ENCODE measurements at regions not wholly inside any gene's neighbourhood (a gene's known extent, or its start where the extent isn't known, plus 50 kb on each side); places are given as distances from the start of the nearest gene placed in this dataset.

DNA sequence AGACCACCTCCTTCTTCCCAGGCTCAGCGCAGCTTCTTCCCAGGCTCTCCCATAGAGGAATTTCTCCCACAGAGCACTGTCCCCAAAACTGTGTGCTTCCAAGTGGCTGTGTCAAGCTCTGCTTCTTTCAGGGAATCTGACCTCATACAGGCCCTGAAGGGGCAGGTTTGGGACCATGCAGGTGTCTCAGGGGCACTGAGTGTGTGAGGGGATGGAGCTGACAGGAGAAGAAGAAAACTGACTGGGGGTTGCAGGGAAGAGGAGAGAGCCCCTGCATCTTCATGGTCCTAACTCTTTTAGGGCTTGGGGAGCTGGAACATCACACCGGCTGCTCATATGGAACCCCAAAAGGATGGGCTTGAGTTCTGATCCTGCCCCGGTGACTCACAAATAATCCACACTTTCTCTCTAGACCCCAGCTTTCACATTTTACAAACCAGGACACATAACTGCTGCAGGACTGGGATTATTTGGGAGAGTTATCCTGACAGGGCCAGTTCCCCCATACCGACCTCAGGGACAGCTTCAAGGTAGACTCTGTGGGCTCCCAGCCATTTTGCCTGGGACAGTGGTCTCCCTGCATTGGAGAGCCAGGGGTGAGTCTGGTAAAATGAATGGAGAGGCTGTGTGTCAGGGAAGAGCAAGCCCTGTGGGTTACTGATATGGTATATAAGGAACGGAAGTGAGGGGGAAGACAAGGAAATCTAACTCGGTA is 316.1 kb downstream of the TLE3 start:
- no peaks in the 10 kb centered on the region for H3K4me1 ChIP-seq (ENCODE audit: control insufficient read depth, insufficient read depth, low read length)
- no peaks in the 10 kb centered on the region for H3K36me3 ChIP-seq (ENCODE audit: control insufficient read depth, insufficient read depth, low read length)
- H3K27me3 Mint-ChIP-seq (ENCODE audit: insufficient read depth): peaks cover 5% of the 10 kb centered on the region
- DNase-seq: no peak
- TF ChIP-seq, protein P1, sequence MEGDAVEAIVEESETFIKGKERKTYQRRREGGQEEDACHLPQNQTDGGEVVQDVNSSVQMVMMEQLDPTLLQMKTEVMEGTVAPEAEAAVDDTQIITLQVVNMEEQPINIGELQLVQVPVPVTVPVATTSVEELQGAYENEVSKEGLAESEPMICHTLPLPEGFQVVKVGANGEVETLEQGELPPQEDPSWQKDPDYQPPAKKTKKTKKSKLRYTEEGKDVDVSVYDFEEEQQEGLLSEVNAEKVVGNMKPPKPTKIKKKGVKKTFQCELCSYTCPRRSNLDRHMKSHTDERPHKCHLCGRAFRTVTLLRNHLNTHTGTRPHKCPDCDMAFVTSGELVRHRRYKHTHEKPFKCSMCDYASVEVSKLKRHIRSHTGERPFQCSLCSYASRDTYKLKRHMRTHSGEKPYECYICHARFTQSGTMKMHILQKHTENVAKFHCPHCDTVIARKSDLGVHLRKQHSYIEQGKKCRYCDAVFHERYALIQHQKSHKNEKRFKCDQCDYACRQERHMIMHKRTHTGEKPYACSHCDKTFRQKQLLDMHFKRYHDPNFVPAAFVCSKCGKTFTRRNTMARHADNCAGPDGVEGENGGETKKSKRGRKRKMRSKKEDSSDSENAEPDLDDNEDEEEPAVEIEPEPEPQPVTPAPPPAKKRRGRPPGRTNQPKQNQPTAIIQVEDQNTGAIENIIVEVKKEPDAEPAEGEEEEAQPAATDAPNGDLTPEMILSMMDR (conservative IDR thresholded peaks at IDR 0.05): no peak
- H3K36me3 Mint-ChIP-seq (ENCODE audit: low read depth): no peaks in the 10 kb centered on the region
- H3K9me3 Mint-ChIP-seq: no peaks in the 10 kb centered on the region
- no peaks in the 10 kb centered on the region for H3K9me3 ChIP-seq (ENCODE audit: control insufficient read depth, low read length)
- H3K9ac ChIP-seq (ENCODE audit: extremely low read depth, low read length, poor library complexity, severe bottlenecking): no peak overlapping the region
- H3K27ac ChIP-seq (ENCODE audit: low read depth, low read length): no peak overlapping the region
- H3K27ac Mint-ChIP-seq: no peak overlapping the region
- 89 to 100% methylated on average over 5 to 6 of the region's 6 CpGs for WGBS, 2 experiments (ENCODE audit: insufficient coverage in 1 of 2, insufficient read length in 1 of 2)
- no peak overlapping the region for H3K4me3 Mint-ChIP-seq
- no peak overlapping the region for H3K4me3 ChIP-seq (ENCODE audit: low read length)
- H3K4me1 Mint-ChIP-seq: peaks cover 3% of the 10 kb centered on the region
- no peaks in the 10 kb centered on the region for H3K27me3 ChIP-seq (ENCODE audit: control insufficient read depth, insufficient read depth, low read length, poor library complexity, severe bottlenecking)

GRCh38 chr15:69782139-69782658 is 315.5 kb downstream of the TLE3 start:
- Histone ChIP-seq H3K36me3 (ENCODE audit: control insufficient read depth, insufficient read depth, low read length) (no peaks in the 10 kb centered on the region), H3K9ac (ENCODE audit: extremely low read depth, low read length, poor library complexity, severe bottlenecking) (no peak overlapping the region), H3K4me3 (ENCODE audit: low read length) (no peak overlapping the region), H3K4me1 (ENCODE audit: control insufficient read depth, insufficient read depth, low read length) (no peaks in the 10 kb centered on the region), H3K27ac (ENCODE audit: low read depth, low read length) (no peak overlapping the region), H3K27me3 (ENCODE audit: control insufficient read depth, insufficient read depth, low read length, poor library complexity, severe bottlenecking) (no peaks in the 10 kb centered on the region), H3K9me3 (ENCODE audit: control insufficient read depth, low read length) (no peaks in the 10 kb centered on the region)
- no peaks in the 10 kb centered on the region for H3K9me3 Mint-ChIP-seq
- DNase-seq: no peak
- TF ChIP-seq, protein P1 (conservative IDR thresholded peaks at IDR 0.05): no peak
- WGBS, 2 experiments (ENCODE audit: insufficient coverage in 1 of 2, insufficient read length in 1 of 2): 90% methylated on average over 1 of the region's 1 CpG
- no peaks in the 10 kb centered on the region for H3K36me3 Mint-ChIP-seq (ENCODE audit: low read depth)
- peaks cover 5% of the 10 kb centered on the region for H3K27me3 Mint-ChIP-seq (ENCODE audit: insufficient read depth)
- no peak overlapping the region for H3K4me3 Mint-ChIP-seq
- no peak overlapping the region for H3K27ac Mint-ChIP-seq
- H3K4me1 Mint-ChIP-seq: peaks cover 3% of the 10 kb centered on the region

DNA sequence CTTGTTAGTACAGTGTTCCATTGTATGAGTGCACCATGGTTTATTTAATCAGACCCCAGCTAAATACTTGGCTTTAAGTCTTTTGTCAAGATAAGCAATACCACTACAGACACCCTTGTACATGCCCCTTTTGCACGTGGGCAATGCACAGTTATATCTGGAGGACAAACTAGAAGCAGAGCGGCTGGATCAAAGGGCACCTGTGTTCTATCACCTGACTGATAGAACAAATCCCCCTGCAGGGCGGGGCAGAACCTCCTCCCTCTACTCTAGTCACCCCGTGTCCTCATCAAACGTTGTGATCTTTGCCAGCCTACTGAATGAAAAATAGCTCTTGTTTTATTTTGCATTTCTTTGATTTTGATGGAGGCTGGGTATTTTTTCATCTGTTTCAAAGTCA is 314.9 kb downstream of the TLE3 start:
- Mint-ChIP-seq H3K27ac (no peak overlapping the region), H3K4me1 (peaks cover 3% of the 10 kb centered on the region), H3K9me3 (no peaks in the 10 kb centered on the region), H3K27me3 (ENCODE audit: insufficient read depth) (peaks cover 5% of the 10 kb centered on the region), H3K36me3 (ENCODE audit: low read depth) (no peaks in the 10 kb centered on the region), H3K4me3 (no peak overlapping the region)
- no peaks in the 10 kb centered on the region for H3K4me1 ChIP-seq (ENCODE audit: control insufficient read depth, insufficient read depth, low read length)
- 76 to 100% methylated on average over 1 to 5 of the region's 5 CpGs for WGBS, 2 experiments (ENCODE audit: insufficient coverage in 1 of 2, insufficient read length in 1 of 2)
- TF ChIP-seq, protein P1 (conservative IDR thresholded peaks at IDR 0.05): no peak
- no peak overlapping the region for H3K9ac ChIP-seq (ENCODE audit: extremely low read depth, low read length, poor library complexity, severe bottlenecking)
- H3K4me3 ChIP-seq (ENCODE audit: low read length): no peak overlapping the region
- DNase-seq: no peak
- no peak overlapping the region for H3K27ac ChIP-seq (ENCODE audit: low read depth, low read length)
- no peaks in the 10 kb centered on the region for H3K36me3 ChIP-seq (ENCODE audit: control insufficient read depth, insufficient read depth, low read length)
- H3K27me3 ChIP-seq (ENCODE audit: control insufficient read depth, insufficient read depth, low read length, poor library complexity, severe bottlenecking): no peaks in the 10 kb centered on the region
- no peaks in the 10 kb centered on the region for H3K9me3 ChIP-seq (ENCODE audit: control insufficient read depth, low read length)

Measured in endodermal cell (in vitro differentiated cells).